ENCODE measurements at regions not wholly inside any gene's neighbourhood (a gene's known extent, or its start where the extent isn't known, plus 50 kb on each side); places are given as distances from the start of the nearest gene placed in this dataset.

- H3K9me3 Mint-ChIP-seq (ENCODE audit: unreplicated experiment) = no peaks in the 10 kb centered on the region
- H3K4me3 Mint-ChIP-seq (ENCODE audit: unreplicated experiment) = no peak overlapping the region
- H3K27ac Mint-ChIP-seq (ENCODE audit: low read depth, unreplicated experiment) = no peak overlapping the region
- H3K27me3 Mint-ChIP-seq (ENCODE audit: insufficient read depth, unreplicated experiment) = no peaks in the 10 kb centered on the region
- H3K36me3 Mint-ChIP-seq (ENCODE audit: insufficient read depth, unreplicated experiment) = no peaks in the 10 kb centered on the region
- intact Hi-C loops (cut with micrococcal nuclease) = no loop called here
- H3K4me1 Mint-ChIP-seq (ENCODE audit: insufficient read depth, unreplicated experiment) = no peaks in the 10 kb centered on the region
- no peak for DNase-seq (ENCODE audit: unreplicated experiment)
- BruUV-seq (replicated peaks) = no TSS peak
- ChIA-PET CTCF (interaction anchor here (0.6 kb wide), 1 partner anchor 296 kb away, joined by 5 read pairs; no protein-coding TSS in a partner anchor), POLR2A (interaction anchor here (0.7 kb wide), 1 partner anchor 104 kb away, joined by 3 read pairs; no protein-coding TSS in a partner anchor)
- TF ChIP-seq, protein P1, sequence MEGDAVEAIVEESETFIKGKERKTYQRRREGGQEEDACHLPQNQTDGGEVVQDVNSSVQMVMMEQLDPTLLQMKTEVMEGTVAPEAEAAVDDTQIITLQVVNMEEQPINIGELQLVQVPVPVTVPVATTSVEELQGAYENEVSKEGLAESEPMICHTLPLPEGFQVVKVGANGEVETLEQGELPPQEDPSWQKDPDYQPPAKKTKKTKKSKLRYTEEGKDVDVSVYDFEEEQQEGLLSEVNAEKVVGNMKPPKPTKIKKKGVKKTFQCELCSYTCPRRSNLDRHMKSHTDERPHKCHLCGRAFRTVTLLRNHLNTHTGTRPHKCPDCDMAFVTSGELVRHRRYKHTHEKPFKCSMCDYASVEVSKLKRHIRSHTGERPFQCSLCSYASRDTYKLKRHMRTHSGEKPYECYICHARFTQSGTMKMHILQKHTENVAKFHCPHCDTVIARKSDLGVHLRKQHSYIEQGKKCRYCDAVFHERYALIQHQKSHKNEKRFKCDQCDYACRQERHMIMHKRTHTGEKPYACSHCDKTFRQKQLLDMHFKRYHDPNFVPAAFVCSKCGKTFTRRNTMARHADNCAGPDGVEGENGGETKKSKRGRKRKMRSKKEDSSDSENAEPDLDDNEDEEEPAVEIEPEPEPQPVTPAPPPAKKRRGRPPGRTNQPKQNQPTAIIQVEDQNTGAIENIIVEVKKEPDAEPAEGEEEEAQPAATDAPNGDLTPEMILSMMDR (IDR thresholded peaks at IDR 0.05; ENCODE audit: unreplicated experiment) = no peak
These were observed 349.0 kb downstream of the CMPK2 start for GRCh38 chr2:6516674-6517073.

GRCh38 chr2:6518361-6518760, 347.3 kb downstream of the CMPK2 start:
- TF ChIP-seq, protein P1 (IDR thresholded peaks at IDR 0.05; ENCODE audit: unreplicated experiment) = no peak
- Mint-ChIP-seq H3K27ac (ENCODE audit: low read depth, unreplicated experiment) (no peak overlapping the region), H3K36me3 (ENCODE audit: insufficient read depth, unreplicated experiment) (no peaks in the 10 kb centered on the region), H3K27me3 (ENCODE audit: insufficient read depth, unreplicated experiment) (no peaks in the 10 kb centered on the region), H3K4me1 (ENCODE audit: insufficient read depth, unreplicated experiment) (no peaks in the 10 kb centered on the region), H3K4me3 (ENCODE audit: unreplicated experiment) (no peak overlapping the region), H3K9me3 (ENCODE audit: unreplicated experiment) (no peaks in the 10 kb centered on the region)
- POLR2A ChIA-PET = interaction anchor here (0.7 kb wide), 1 partner anchor 656 kb away, joined by 3 read pairs; no protein-coding TSS in a partner anchor
- no TSS peak for BruUV-seq (replicated peaks)
- no peak for DNase-seq (ENCODE audit: unreplicated experiment)
- intact Hi-C loops (cut with micrococcal nuclease) = no loop called here
- CTCF ChIA-PET = interaction anchor here (0.6 kb wide), 1 partner anchor 154 kb away, joined by 3 read pairs; no protein-coding TSS in a partner anchor

DNA sequence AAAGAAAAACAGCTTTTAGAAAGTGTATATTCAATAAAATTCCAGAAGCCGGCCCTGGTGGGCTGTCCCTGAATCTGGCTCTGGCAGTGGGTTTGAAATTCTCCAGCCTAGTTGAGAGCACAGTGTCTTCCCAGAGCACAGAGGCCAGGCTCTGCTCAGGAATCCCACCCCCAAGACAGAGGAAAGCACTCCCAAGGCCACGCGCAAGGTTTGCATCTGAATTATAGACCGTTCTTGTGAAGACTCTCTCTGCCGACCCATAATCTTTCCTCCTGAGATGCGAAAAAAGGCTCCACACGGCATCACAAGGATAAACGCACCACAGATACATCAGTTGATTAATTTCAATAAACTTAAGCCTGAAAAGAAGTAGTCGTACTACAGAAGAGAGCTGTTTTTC, 342.2 kb downstream of the CMPK2 start:
- CTCF ChIA-PET = interaction anchor here (0.6 to 1.1 kb wide), 2 partner anchors 312 to 1157 kb away, joined by 3 read pairs; no protein-coding TSS in a partner anchor
- DNase-seq (ENCODE audit: unreplicated experiment) = no peak
- no peaks in the 10 kb centered on the region for H3K27me3 Mint-ChIP-seq (ENCODE audit: insufficient read depth, unreplicated experiment)
- POLR2A ChIA-PET = interaction anchor here (0.7 to 0.9 kb wide), 2 partner anchors 9 to 33 kb away, joined by 3 read pairs; no protein-coding TSS in a partner anchor
- H3K4me1 Mint-ChIP-seq (ENCODE audit: insufficient read depth, unreplicated experiment) = no peaks in the 10 kb centered on the region
- H3K27ac Mint-ChIP-seq (ENCODE audit: low read depth, unreplicated experiment) = no peak overlapping the region
- TF ChIP-seq, protein P1 (IDR thresholded peaks at IDR 0.05; ENCODE audit: unreplicated experiment) = no peak
- no peaks in the 10 kb centered on the region for H3K9me3 Mint-ChIP-seq (ENCODE audit: unreplicated experiment)
- intact Hi-C loops (cut with micrococcal nuclease) = no loop called here
- no peaks in the 10 kb centered on the region for H3K36me3 Mint-ChIP-seq (ENCODE audit: insufficient read depth, unreplicated experiment)
- H3K4me3 Mint-ChIP-seq (ENCODE audit: unreplicated experiment) = no peak overlapping the region
- BruUV-seq (replicated peaks) = no TSS peak

- H3K9me3 Mint-ChIP-seq (ENCODE audit: unreplicated experiment) = no peaks in the 10 kb centered on the region
- CTCF ChIA-PET = interaction anchor here (0.7 to 2.5 kb wide), 4 partner anchors 172 to 1533 kb away, joined by 3 to 10 read pairs (median 4); no protein-coding TSS in a partner anchor
- H3K27me3 Mint-ChIP-seq (ENCODE audit: insufficient read depth, unreplicated experiment) = no peaks in the 10 kb centered on the region
- intact Hi-C loops (cut with micrococcal nuclease) = no loop called here
- TF ChIP-seq, protein P1 (IDR thresholded peaks at IDR 0.05; ENCODE audit: unreplicated experiment) = no peak
- POLR2A ChIA-PET = no interaction called here
- H3K4me1 Mint-ChIP-seq (ENCODE audit: insufficient read depth, unreplicated experiment) = no peaks in the 10 kb centered on the region
- no TSS peak for BruUV-seq (replicated peaks)
- H3K27ac Mint-ChIP-seq (ENCODE audit: low read depth, unreplicated experiment) = no peak overlapping the region
- no peak overlapping the region for H3K4me3 Mint-ChIP-seq (ENCODE audit: unreplicated experiment)
- H3K36me3 Mint-ChIP-seq (ENCODE audit: insufficient read depth, unreplicated experiment) = no peaks in the 10 kb centered on the region
- DNase-seq (ENCODE audit: unreplicated experiment) = no peak
These were observed 340.8 kb downstream of the CMPK2 start for GRCh38 chr2:6524691-6525474.

All from MCF 10A (cell line).